Anterior cingulate cortex (tissue), 58 donors: ENCODE measurements at regions not wholly inside any gene's neighbourhood (a gene's known extent, or its start where the extent isn't known, plus 50 kb on each side); places are given as distances from the start of the nearest gene placed in this dataset.
A peak's percentile ranks its signal among the peaks of the same experiment; 100 is the strongest.

ENCODE experiments used
- DNase-seq, 58 donors: peaks; one replicate each; lab custom pipeline; 2025; lab: John Stamatoyannopoulos, UW

DNA sequence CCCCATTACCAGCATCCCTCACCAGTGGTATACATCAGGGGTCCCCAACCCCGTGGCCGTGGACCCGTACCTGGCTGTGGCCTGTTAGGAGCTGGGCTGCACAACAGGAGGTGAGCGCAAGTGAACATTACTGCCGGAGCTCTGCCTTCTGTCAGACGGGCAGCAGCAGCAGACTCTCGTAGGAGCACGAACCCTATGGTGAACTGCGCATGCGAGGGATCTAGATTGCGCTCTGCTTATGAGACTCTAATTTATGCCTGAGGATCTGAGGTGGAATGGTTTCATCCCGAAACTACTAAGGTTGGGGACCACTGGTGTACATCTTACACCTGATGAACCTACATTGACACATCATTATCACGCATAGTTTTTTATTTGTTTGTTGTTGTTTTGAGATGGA lies 52.8 kb upstream of the DHX15 start:
- no peak for DNase-seq

DNA sequence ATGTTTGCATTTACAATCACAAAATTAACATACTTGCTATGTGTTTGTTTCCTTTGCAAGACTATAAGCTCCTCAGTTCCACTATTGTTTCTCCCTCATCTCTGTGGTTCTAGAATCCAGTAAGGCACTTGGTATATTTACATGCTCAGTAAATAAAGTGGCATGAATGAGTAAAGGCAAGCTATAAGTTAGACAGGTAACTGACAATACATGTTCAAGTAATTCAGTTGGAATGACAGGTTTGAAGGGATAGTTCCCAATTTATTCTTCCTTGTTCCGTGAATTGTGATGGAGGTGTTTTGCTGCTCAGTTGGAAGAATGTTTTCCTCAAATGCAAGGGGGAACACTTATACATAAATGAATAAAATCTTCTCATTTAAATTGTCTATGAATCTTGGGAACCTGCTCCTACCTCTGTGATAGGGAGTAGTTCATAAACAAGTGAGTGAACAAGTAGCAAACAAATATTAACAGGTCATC lies 54.1 kb upstream of the DHX15 start:
- no peak for DNase-seq

DNA sequence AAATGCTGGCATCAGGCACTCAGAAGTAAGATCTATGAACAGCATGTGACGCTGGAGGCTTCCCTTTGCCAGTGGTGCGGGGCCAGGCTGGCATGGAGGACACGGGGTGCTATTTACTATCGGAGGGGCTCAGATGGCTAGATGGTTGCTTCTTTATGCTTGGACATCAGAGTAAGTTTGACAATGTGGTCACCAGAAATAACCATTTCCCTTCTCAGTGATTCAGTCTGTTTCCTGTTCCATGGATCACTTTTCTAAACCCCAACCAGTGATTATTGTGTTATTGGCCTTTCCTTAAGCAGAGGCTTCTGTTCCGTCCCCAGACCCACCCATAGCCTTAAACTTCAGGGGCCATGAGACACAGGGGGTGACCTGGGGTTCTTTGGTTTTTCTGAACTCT lies 55.4 kb upstream of the DHX15 start:
- DNase-seq, result no peak

DNA sequence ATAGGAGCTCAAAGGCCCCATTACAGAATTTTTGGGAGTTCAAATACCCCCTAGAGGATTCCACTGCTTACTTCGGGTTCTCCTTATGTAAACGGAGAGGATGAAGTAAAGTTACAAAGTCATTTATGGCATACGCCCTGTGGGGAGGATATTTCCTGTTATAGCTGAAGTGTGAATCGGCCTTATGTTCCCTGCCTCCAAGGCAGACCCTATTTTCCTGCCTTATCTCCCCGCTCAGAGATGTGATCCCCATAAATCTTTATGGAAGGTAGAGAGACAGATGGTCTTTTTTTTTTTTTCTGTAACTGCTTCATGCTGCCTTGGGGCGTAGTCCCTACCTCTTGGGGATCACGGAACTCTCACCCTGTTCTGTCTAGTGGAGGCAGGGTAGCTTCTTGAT lies 56.0 kb upstream of the DHX15 start:
- no peak for DNase-seq

DNA sequence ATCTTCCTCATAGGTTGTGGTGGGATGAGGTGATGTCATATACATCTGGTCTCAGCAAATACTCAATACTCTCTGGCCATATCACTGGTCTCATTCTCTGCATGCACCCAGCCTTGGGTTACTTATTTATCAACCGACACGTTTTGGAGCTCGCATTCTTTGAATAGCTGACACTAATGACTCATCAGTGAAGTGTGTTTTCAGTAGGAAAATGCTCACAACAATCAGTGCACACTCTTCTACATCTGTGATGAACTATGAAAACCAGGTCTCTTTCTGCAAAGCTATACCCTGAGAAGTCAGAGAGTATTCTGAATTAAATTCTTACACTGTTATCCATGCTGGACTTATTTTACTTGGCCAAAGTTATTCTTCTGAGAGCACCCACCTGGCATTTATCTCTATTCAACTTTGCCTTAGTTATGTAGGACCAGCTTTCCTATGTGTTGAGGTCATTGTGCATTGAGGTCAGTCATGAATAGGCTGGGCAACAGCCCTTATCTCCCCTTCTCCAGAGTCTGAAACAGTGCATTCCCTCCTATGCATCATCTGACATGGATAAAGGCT lies 58.7 kb upstream of the DHX15 start:
- no peak for DNase-seq

DNA sequence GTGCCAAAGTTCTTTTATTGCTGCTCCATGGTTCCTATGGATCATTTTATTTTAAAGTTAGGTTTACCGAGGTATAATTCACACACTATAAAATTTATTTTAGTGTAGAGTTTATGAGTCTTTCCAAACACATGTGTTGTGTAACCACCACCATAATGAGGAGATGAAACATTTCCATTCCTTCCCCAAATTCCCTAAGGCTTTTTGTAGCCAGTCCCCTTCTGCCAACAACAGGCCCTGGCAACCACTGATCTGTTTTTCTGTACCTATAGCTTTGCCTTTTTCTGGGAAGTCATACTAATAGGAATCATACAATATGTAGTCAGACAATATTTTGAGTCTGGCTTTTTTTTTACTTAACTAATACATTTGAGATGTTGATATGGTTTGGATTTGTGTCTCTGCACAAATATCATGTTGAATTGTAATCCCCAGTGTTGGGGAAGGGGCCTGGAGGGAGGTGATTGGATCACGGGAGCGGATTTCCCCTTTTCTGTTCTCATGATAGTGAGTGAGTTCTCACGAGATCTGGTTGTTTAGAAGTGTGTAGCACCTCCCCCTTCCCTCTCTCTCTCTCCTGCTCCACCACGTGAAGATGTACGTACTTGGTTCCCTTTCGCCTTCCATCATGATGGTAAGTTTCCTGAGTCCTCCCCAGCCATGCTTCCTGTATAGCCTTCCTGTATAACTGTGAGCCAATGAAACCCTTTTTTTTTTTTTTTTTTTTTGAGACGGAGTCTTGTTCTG lies 59.6 kb upstream of the DHX15 start:
- no peak for DNase-seq

DNA sequence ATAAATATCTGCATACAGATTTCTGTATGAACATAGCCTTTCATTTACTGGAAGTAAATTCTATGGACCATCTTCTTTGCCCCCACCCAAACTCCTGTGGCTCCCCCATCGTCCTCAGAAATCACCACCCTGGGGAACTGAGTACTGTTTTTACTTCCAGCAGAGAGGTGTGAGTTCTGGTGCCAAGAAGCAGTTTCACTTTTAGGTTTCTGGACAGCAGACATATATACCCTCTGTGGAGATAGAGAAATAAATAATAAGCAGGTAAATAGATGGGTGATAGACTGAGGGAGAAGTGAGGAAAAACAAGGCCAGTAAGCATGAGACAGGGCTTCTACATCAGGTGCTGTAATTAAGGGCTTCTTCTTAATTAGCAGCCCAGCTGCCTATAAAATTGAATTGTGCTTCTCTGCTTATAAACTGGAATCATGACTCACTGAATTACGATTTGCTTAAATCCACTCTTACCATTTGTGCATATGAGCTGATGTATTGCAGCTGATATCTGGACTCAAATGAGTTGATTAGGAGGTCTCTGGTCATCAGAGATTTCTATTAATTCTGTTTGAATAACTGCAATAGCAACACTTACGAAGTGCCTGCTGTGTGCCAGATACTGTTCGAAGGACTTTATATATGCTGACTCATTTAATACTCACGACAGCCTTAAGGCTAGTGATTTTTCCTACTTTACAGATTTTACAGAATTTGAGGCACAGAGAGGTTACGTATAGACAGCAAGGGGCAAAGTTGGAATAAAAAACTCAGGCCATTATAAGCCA lies 60.8 kb upstream of the DHX15 start:
- DNase-seq, result no peak

DNA sequence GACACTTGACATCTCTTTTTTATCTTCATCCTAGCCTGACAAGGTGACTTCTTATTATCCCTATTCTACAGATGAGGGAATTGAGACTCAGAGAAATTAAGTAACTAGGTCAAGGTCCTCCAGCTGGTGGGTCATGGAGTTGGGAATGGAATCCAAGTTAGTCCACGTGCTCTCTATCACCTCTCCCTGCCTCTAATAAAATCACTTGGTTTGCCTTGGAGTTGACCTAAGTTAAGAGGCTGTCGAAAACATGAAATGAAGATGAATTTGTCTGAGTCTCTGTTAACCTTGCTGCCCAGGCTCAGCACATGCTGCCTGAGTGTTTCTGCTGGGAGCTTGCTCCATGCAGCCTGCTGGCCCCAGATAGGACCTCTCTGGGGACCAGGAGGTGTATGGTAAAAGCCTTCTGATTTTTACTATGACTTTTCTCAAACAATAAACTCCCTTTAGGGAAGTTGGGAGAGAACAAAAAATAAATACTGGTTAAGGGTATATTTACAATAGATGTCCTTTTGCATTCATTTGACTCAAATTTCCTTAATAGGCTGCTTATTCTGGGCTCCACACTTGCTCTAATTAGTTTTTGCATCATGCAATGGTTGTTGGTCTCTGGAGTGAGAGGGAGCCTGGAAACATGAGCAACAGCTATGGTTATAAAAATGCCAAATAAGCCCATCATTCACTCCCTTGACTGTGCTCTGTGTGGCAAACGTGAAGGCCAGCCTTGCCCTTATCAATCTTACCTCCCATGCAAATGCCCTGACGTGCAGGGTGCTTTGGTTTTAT lies 61.6 kb upstream of the DHX15 start:
- DNase-seq, result no peak

DNA sequence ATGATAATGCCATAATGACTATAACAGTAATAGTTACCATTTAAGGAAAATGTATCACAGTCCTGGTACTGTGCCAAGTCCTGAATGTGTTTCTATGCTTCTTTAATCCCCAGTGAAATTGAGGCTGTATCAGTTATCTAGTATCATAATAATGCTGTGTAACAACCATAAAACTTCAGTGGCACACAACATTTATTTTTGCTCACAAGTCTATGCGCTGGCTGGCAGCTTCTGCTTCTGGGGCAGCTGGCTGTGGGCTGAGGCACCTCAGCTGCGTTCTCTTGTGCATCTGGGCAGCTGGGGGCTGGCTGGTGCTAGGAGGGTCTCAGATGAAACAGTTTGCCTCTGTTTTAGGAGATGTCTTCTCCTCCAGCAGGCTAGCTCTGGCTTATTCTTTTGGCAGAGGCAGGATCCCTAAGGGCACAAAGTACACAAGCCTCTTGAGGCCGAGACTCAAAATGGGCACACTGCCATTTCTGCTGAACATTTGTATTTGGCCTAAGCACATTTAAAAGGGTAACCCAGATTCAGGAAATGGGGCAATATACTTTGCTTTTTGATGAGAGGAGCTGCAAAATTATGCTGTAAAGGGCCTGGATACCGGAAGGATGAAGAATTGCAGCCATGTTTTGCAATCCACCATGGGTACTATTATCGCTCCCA lies 62.6 kb upstream of the DHX15 start:
- no peak for DNase-seq

DNA sequence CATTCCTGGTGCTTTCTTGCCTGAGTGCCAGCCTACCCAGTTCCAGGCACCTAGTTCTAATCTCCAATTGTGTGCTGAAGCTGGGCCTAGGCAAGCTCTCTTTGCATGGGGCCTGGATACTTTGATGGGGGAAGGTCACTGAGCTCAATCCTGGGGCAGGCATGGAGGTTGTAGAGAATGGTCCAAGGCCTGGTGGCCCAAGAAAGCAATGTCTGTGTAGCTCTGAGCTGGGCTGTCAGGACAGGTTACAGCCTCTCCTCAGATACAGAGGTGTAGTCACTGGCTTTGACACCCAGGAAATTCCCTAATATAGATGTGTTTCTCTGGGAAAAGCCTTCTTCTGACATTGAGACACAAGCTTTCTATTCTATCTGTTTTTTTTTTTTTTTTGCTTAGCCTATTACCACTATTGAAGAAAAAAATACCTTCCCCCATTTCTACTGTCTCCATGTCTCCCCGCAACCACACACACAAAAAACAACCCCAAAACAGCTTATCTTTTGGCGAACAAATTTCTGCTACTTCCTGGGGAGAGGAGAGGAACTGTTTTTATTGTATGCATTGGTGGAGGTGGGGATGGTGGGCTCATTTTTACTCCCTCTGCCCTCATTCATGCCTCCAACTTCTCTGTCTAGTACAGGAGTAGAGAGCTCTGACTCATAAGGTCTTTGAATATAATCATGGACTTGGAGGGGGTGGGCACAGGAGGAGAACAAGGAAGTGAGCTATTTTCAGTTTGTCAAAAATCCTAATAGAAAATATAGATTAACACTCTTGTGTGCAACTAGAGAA lies 66.7 kb upstream of the DHX15 start:
- no peak for DNase-seq

DNA sequence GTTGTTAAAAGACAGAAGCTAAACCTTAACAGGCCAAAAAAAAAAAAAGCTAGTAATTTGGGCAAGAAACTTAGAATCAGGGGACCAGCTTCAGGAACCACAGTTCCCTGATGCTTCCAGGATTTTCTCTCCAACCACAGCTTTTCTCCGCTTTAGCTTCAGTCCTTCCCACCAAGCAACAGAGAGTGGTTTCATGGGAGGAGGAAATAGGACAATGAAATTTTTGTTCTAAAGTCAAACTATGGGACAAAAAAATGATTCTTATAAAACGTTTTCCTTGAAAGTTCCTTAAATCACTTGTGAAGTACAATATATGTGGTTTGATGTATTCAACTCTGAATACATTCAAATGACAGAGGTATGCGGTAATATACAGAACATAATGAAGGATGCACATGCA lies 71.0 kb upstream of the DHX15 start:
- peak in 3 of 58 donors; percentile 4 to 15 (median 10) for DNase-seq

DNA sequence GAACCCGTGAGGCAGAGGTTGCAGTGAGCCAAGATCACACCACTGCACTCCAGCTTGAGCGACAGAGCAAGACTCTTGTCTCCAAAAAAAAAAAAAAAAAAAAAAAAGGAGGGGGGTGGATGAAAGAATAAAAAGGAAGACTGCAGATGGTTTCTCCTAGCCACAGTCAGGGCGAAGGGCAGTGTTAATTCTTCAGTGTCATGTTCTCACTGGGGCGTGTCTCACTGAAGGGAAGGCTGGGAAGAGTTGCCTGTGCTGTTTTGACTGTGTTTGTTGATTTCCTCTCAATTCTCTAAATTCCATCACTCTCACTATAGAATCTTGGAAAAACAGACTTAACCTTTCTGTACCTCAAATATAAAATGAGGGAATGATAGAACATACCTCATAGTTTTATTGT lies 71.6 kb upstream of the DHX15 start:
- DNase-seq, result peak in 1 of 58 donors; percentile 7

DNA sequence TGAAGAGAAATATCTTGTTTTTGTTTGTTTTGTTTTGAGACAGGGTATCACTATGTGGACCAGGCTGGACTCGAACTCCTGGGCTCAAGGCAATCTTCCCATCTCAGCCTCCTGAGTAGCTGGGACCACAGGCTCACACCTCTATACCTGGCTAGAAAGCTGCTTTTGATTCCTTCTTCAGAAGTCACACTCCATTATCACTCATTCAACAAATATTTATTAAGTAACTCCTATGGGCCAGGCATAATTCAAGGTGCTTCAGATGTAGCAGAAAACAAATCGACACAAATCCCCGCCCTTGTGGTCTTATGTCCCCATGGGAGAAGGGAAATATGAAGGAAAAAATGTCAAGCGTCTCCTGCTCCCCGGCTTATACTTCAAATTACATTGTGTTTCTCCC lies 72.6 kb upstream of the DHX15 start:
- DNase-seq, result no peak

DNA sequence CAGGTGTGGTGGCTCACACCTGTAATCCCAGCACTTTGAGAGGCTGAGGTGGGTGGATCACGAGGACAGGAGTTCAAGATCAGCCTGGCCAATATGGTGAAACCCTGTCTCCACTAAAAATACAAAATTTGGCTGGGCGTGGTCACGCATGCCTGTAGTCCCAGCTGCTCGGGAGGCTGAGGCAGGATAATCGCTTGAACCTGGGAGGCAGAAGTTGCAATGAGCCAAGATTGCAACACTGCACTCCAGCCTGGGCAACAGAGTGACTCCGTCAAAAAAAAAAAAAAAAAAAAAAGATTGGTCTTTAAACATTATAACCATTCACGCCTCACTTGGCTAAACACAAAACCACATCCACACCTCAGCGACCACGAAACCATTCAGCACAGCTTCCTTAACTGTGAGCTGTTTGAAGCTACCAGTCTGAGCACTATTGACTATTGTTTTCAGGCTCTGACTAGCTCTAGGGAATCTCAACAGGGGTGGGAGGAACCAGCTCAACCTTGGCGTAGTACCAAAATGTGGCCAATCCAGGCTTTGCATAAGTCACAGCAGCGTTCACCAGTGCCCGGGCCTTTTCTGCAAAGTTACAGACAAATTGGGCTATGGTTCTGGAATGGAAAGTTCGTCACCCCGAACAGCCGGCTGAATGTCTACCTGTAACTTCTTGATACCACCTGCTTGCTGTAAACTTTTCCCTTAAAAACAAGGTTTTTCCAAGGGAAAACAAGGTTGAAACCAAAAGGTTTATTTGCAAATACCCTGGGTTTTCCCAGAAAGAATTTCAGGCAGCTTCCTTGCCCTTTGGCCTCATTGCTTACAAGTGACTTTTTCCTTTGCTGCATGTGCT lies 73.6 kb upstream of the DHX15 start:
- peak in 48 of 58 donors; percentile 5 to 88 (median 49) for DNase-seq

DNA sequence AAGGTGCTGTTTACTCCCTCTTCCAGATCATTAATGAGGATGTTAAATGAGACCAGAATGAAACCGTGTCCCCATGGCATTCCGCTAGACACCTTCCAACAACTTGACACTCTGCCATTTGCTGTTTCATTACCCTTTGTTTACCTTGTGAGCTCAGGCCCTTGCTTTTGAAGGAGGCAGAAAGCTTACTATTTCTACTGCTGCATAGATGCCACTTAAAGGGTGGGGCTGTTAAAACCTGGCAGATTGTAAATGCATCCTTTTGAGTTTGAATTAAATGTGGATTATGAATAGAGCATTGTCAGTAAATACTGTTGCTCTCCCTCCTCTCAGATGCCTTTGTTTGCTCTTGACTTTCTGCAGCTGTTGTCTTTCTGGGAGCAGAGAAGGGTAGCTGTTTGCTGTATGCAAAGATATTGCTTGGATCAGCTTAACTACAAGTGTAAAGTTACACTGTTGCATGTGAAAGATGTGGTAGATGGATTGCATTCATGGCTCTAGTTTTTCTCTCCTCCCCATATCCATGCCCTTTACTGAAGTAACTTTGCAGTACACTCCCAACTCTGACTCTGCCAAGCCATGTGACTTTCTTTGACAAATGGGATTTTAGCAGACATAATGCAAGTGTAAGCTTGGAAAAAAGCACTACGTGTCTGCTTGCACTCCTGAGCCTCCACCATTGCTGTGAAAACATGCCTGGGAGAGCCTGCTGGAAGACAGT lies 75.0 kb upstream of the DHX15 start:
- peak in 25 of 58 donors; percentile 2 to 89 (median 36) for DNase-seq

DNA sequence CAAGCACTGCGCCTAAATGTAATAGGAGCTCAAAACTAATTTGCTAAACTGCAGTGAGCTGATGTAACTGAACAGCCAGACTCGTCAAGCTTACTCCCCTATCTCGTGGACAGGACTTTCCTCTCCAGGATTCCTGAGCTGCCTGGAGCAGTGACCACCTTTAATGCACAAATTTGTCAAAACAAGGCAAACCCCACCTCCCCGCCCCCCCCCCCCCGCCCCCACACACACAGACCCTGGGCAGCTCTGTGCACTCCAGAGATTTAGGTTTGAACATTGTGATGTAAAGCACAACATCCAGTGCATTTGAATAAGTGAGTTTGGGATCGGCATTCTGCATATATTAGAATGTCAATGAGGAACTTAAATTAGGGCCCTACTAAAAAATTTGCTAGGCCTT lies 77.7 kb upstream of the DHX15 start:
- no peak for DNase-seq

DNA sequence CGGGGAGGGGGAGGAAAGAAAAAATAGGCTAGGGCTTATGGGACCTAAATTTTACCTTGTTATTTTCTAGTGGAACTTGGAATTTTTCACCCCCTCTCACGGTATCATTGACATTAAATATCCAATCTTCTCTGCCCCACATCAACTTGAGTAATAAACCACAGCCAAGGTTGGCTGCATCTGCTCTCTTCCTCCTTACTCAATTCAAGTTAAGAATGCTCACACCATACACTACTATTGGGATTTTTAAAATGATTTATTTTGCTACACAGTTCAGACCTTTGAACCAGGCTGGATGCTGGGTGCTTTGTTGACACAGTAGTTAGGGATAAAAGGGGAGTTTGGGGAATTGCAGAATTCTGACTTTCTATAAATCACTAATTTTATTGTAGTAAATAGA lies 78.2 kb upstream of the DHX15 start:
- no peak for DNase-seq

DNA sequence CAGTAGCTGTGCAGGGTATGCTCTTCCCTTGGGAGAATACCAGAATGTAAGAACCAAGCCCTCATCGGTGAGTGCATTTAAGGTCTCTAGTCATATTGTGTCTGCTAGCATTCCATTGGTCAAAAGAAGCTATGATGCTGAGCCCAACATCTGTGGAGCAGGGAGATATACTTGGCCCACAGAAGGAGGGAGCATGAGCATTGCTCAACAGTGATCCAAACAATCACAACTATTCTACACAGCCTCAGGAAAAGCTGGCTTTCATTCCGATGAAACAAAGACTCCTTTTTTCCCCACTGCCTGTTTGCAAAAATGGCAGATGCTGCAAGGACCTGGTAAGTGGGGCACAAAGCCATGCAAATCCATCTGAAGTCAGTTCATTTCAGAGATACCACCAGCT lies 80.6 kb upstream of the DHX15 start:
- peak in 40 of 58 donors; percentile 7 to 91 (median 51) for DNase-seq
